NCI-H526 (cell line): ENCODE measurements at regions not wholly inside any gene's neighbourhood (a gene's known extent, or its start where the extent isn't known, plus 50 kb on each side); places are given as distances from the start of the nearest gene placed in this dataset.

Experiments
- DNase-seq, 2 experiments: peaks; one replicate each; lab custom pipeline; 2025; lab: John Stamatoyannopoulos, UW

- DNase-seq, result no peak
Measured at GRCh38 chr13:34414616-34415015, 527.5 kb upstream of the NBEA start.

DNA sequence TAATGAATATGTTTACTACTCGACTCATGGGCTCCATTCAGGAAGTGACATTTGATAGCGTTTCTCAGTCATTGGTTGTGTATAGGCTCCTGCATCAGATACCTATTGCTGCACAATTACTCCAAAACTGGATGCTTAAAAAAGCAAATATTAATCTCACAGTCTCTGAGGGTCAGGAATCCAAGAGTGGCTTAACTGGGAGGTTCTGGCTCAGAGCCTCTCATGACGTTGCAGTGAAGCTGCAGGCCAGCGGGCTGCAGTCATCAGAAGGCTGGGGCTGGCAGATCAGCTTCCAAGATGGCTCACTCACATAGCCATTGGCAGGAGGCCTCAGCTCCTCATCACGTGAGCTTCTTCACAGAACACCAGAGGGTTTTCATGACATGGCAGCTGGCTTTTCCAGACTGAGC, 525.1 kb upstream of the NBEA start:
- no peak for DNase-seq

DNA sequence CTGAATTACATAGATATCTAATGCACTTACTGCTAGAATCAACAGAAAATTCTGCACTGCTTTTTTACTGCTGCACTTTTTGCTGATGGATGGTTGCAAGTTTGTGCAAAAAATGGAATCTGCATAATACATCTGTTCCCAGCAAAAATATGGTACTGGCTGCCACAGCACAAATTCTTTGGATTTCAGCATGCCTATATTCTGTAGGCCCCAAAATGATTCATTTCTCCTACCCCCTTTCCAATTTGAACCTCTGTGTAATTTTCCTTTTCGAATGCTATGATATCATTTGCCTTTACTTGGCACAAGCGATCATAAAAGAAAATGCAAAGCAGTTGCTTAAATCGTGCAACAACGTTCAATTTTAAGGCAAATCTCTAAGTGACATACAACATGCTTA, 524.2 kb upstream of the NBEA start:
- peak in 1 of 2 experiments; percentile 11 for DNase-seq

GRCh38 chr13:34419025-34419424, 523.0 kb upstream of the NBEA start:
- DNase-seq, result peak in 1 of 2 experiments; percentile 30

GRCh38 chr13:34419755-34420154, 522.3 kb upstream of the NBEA start:
- DNase-seq, result no peak

- DNase-seq, result no peak
Measured at GRCh38 chr13:34420702-34421346, 521.2 kb upstream of the NBEA start.

GRCh38 chr13:34421347-34421719, 520.7 kb upstream of the NBEA start:
- peak in 1 of 2 experiments; percentile 11 for DNase-seq

DNA sequence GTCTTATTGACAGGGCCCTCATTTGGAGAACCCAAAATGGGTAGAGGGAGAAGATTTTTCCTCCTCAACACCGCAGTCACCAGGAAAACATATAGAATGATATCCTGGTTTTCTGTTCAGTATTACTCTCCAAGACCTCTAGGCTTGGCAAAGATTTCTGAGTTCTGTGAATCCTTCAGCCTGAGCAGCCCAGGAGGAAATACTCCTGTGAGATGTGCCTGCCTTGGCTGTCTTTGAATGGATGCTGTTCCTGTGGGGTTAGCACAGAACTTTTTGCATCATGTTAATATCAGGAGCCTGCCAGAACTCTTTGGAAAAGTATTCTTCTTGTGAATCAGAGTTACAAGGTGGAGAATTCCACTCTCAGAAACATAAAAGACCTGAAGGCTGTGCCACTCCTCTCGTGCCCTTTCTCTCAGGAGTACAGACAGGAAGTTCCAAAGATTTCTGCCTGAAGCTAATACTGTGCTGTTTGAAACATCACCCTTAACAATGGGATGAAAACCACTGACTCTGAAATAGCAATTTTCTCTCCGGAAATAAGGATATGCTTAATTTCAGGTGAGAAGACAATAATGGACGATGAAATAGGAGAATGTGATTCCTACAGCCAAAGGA, 520.1 kb upstream of the NBEA start:
- DNase-seq, result no peak

DNA sequence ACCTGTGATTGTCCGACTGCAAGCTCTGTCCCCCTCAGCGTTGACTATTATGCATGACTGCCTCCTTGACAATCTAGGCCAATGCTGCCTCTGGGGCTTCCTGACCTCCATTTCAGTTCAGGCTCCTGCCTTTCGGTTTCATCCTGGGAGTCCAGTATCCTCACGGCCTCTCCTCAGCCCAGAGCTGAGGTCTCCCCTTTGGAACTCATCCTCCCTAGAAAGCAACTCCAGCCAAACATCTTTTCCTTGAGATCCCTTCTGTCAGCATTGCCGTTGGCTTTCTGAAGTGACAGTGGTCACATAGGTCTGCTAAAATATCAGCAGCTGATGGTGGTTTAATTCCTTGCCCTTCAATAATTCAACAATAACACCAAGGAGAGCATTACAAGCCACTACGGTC, 519.1 kb upstream of the NBEA start:
- DNase-seq, result no peak

GRCh38 chr13:34425327-34425949, 516.6 kb upstream of the NBEA start:
- no peak for DNase-seq

GRCh38 chr13:34428911-34429310, 513.2 kb upstream of the NBEA start:
- no peak for DNase-seq

DNA sequence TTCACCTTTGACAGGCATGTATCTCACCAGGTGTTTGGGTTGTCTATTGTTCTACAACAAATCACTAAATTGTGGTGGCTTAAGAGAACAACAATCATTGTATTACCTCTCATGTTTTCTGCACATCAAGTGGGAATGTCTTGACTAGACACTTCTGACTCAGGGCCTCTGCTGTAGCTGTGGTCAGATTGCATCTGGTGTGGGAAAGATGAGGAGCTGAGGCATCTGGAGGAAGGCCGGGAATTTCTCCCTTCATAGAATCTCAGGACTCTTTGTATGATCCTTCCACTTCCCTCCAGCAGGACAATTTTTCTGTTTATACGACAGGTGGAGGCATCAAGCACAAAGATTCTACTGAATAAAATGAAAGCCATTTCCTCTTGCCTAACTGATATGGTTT, 511.8 kb upstream of the NBEA start:
- DNase-seq, result no peak

DNA sequence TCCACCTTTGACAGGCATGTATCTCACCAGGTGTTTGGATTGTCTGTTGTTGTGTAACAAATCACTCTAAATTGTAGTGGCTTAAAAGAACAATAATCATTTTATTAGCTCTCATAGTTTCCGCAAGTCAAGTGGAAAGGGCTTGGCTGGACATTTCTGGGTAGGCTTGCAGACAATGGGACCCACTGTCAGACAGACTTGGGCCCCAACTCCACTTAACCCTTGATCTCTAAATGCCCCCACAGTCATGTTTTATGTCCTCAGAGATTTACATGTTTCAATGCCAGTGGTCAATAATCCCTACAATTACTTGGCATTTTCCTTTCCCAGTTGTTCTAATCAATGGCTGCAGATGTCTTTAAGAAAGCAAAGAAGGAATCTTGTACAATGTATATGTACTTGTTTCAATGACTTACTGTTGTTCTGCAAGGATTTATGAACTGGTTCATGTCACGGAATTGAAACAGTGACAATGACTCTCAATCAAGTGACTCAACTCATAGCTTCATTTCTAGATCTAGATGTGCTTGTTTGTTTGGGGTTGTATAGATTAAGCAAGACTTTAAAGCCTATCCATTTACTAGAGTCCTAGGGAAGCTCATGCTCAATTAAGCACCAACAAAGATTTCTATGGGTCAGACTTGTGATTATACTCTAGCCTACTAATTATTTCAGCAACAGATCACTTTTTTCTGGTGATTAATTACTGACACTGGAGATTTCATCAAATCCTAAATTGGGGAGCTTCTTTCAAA, 510.1 kb upstream of the NBEA start:
- DNase-seq, result no peak

- no peak for DNase-seq
Measured at GRCh38 chr13:34435338-34435737, 506.7 kb upstream of the NBEA start.

- no peak for DNase-seq
Measured at GRCh38 chr13:34437873-34438272, 504.2 kb upstream of the NBEA start.

DNA sequence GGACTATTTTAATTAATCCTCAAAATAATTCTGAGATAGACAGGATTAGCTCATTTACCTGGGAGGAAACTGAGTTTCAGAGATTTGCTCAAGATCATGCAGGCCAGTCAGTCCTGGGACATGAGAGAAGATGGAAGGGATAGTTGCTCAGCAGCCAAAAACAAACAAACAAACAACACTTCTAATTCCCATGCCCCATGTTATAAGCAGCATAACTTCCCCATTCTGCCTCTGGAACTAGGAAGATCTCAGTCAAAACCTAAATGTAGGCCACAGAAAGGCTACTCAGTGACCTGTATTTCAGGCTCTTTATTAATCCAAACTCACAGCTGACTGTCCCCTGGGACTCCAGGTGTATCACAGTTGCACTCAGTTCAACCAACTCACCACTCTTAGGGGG, 489.2 kb upstream of the NBEA start:
- DNase-seq, result no peak

DNA sequence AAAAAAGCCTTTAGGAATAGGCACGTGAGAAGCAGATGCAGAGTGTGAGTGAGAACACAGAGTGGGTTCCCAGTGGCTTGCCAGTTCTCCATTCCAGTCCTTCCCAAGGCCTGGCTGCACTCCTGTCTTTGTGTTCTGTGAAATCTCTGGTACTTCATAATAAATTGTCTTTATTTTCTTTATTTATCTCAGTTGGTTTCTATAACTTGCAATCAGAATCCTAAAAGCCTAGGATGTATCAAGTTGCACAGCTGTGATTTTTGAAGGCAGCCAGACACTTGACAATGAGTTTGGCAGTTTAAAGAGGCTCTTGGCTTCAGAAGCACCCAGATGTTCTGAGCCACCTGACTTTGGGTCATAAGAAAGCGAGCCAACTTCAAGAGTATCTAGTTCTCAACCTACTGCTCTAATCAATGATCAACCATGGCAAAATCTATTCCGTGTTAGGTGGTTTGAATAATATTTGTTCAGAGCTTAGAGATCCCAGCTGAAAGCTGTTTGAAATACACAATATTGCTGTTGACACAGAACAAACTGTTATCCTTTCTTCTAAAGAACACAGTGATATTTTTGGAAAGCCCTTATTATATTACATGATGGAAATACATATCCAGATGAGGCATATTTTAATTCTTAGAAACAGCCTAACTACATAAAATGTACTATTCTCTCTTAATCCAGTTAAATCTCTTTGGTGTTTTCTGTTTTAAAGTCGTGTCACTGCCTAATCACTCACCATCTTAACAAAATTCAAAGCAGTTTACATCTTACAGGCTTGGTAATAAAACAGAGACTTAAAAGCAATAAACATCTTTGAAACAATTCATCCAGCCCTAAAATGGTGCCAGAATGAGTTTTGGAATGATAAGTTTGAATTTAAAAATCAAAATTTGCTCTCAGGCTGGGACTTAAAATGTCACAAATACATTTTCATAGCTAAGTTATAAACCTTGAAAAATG, 483.0 kb upstream of the NBEA start:
- DNase-seq, result no peak

GRCh38 chr13:34459856-34460255, 482.2 kb upstream of the NBEA start:
- no peak for DNase-seq

DNA sequence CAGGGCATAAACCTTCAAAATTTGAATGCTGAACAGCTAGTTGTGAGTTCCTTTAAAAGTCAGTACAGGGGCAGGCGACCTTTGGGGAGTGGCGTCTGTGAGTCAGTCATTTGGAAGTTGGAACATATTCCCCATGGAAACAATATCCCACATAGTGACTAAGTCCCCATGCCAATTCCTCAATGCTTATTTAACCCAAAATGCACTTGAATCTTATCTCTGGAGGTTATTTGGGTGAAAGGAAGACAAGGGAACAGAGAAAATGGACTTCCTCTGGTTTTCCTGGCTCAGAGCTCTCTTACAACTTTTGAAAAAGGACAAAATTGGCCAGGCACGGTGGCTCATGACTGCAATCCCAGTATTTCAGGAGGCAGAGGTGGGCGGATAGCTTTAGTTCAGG, 479.2 kb upstream of the NBEA start:
- DNase-seq, result no peak

DNA sequence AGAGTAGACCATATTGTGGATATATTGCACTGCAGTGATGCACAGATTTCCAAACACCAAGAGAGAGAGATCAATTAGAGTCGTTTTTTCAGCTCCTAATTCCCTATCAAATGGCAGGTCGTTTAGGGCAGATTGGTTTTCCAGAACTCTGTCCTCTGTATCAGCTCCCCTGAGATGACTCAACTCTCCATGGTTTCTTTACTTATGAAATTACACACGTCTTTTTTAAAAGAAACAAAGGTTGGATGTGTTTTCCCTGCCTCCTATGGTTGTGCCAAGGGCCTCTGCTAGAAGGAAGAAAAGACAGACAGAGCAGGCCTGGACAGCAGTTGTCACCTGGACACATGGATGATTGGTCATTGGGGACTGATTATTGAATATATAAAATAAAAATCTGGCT, 478.1 kb upstream of the NBEA start:
- no peak for DNase-seq

GRCh38 chr13:34465423-34465922, 476.6 kb upstream of the NBEA start:
- DNase-seq, result no peak

DNA sequence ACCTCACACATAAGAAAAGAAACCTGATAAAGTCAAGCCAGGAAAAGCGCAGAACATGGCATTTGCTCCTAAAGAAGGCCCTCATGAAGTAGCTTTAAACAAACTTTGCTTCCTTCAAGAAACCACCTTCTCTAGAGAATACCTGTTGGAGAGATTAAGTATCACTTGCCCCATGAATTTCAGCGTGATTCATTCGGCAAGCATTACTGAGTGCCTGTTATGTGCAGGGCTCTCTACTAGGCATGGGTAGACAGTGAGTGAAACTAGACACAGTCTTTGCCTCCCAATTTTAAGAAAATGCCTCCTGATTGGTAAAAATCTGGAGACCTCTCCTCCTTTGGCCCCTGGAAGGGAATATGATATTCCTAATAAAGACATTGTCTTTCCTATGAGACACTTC, 475.8 kb upstream of the NBEA start:
- no peak for DNase-seq
